ENCODE measurements at regions not wholly inside any gene's neighbourhood (a gene's known extent, or its start where the extent isn't known, plus 50 kb on each side); places are given as distances from the start of the nearest gene placed in this dataset.

DNA sequence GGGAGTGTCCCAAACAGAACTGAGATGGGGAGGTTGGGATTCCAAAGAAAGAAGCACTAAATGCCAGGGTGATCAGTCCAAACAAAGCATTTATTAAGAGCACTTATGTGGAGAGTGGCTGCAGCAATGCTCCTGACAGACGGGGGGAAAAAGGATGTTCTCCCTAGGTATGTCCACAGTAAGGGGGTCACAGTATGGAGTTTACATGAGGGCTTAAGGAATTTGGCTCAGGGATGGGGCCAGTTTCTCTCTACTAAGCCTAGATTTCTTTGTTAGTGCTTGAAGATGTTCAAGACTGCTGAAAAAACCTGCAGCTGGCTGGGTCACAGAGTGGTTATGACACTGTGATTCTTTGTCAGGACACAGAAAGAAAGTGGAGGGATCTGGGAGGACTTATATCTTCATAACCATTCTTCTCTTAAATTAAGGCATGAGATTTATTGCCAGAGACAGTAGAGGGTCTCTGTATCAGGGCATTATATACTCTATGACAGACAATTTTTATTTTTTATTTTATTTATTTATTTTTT lies 1468.0 kb downstream of the C4orf33 start:
- TF ChIP-seq, protein P1, sequence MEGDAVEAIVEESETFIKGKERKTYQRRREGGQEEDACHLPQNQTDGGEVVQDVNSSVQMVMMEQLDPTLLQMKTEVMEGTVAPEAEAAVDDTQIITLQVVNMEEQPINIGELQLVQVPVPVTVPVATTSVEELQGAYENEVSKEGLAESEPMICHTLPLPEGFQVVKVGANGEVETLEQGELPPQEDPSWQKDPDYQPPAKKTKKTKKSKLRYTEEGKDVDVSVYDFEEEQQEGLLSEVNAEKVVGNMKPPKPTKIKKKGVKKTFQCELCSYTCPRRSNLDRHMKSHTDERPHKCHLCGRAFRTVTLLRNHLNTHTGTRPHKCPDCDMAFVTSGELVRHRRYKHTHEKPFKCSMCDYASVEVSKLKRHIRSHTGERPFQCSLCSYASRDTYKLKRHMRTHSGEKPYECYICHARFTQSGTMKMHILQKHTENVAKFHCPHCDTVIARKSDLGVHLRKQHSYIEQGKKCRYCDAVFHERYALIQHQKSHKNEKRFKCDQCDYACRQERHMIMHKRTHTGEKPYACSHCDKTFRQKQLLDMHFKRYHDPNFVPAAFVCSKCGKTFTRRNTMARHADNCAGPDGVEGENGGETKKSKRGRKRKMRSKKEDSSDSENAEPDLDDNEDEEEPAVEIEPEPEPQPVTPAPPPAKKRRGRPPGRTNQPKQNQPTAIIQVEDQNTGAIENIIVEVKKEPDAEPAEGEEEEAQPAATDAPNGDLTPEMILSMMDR (IDR thresholded peaks at IDR 0.05) = no peak
- TF ChIP-seq POLR2A (IDR thresholded peaks at IDR 0.05) = no peak
